ENCODE measurements at regions not wholly inside any gene's neighbourhood (a gene's known extent, or its start where the extent isn't known, plus 50 kb on each side); places are given as distances from the start of the nearest gene placed in this dataset.

- H3K27me3 Mint-ChIP-seq = peaks cover 10% of the 10 kb centered on the region
- no peak overlapping the region for H3K27ac Mint-ChIP-seq
- DNase-seq = no peak
- H3K9me3 Mint-ChIP-seq = peaks cover 10% of the 10 kb centered on the region
- H3K4me1 Mint-ChIP-seq = no peaks in the 10 kb centered on the region
- H3K36me3 Mint-ChIP-seq = peaks cover 1% of the 10 kb centered on the region
- H3K4me3 Mint-ChIP-seq = no peak overlapping the region
These were observed 217.0 kb downstream of the DLL1 start for GRCh38 chr6:170073846-170074245.

GRCh38 chr6:170072246-170072645 is 218.6 kb downstream of the DLL1 start:
- Mint-ChIP-seq H3K27me3 (peaks cover 10% of the 10 kb centered on the region), H3K27ac (no peak overlapping the region), H3K9me3 (peaks cover 10% of the 10 kb centered on the region), H3K4me1 (no peaks in the 10 kb centered on the region), H3K36me3 (peaks cover 1% of the 10 kb centered on the region), H3K4me3 (no peak overlapping the region)
- DNase-seq = no peak

- Mint-ChIP-seq H3K9me3 (peaks cover 10% of the 10 kb centered on the region), H3K36me3 (peaks cover 1% of the 10 kb centered on the region), H3K4me1 (no peaks in the 10 kb centered on the region), H3K27ac (no peak overlapping the region), H3K27me3 (peaks cover 10% of the 10 kb centered on the region), H3K4me3 (no peak overlapping the region)
- DNase-seq = no peak
These were observed 221.3 kb downstream of the DLL1 start for GRCh38 chr6:170069611-170070010.

GRCh38 chr6:170068496-170068895 is 222.4 kb downstream of the DLL1 start:
- DNase-seq = no peak
- peaks cover 10% of the 10 kb centered on the region for H3K9me3 Mint-ChIP-seq
- H3K4me3 Mint-ChIP-seq = no peak overlapping the region
- no peaks in the 10 kb centered on the region for H3K4me1 Mint-ChIP-seq
- peaks cover 1% of the 10 kb centered on the region for H3K36me3 Mint-ChIP-seq
- H3K27me3 Mint-ChIP-seq = peaks cover 10% of the 10 kb centered on the region
- H3K27ac Mint-ChIP-seq = no peak overlapping the region

GRCh38 chr6:170067923-170068360 is 222.9 kb downstream of the DLL1 start:
- H3K27ac Mint-ChIP-seq = no peak overlapping the region
- no peak for DNase-seq
- H3K36me3 Mint-ChIP-seq = peaks cover 1% of the 10 kb centered on the region
- H3K9me3 Mint-ChIP-seq = peaks cover 10% of the 10 kb centered on the region
- H3K27me3 Mint-ChIP-seq = peaks cover 10% of the 10 kb centered on the region
- no peaks in the 10 kb centered on the region for H3K4me1 Mint-ChIP-seq
- H3K4me3 Mint-ChIP-seq = no peak overlapping the region

GRCh38 chr6:170067181-170067641 is 223.7 kb downstream of the DLL1 start:
- no peak overlapping the region for H3K27ac Mint-ChIP-seq
- no peaks in the 10 kb centered on the region for H3K4me1 Mint-ChIP-seq
- H3K4me3 Mint-ChIP-seq = no peak overlapping the region
- H3K9me3 Mint-ChIP-seq = peaks cover 10% of the 10 kb centered on the region
- H3K36me3 Mint-ChIP-seq = peaks cover 1% of the 10 kb centered on the region
- H3K27me3 Mint-ChIP-seq = peaks cover 9% of the 10 kb centered on the region
- no peak for DNase-seq

GRCh38 chr6:170066679-170067078 is 224.2 kb downstream of the DLL1 start:
- no peak overlapping the region for H3K27ac Mint-ChIP-seq
- no peak overlapping the region for H3K4me3 Mint-ChIP-seq
- no peaks in the 10 kb centered on the region for H3K4me1 Mint-ChIP-seq
- peaks cover 1% of the 10 kb centered on the region for H3K36me3 Mint-ChIP-seq
- H3K27me3 Mint-ChIP-seq = peaks cover 6% of the 10 kb centered on the region
- no peak for DNase-seq
- H3K9me3 Mint-ChIP-seq = peaks cover 10% of the 10 kb centered on the region

- Mint-ChIP-seq H3K36me3 (no peaks in the 10 kb centered on the region), H3K27ac (no peak overlapping the region), H3K4me1 (no peaks in the 10 kb centered on the region), H3K4me3 (no peak overlapping the region), H3K9me3 (no peaks in the 10 kb centered on the region), H3K27me3 (no peaks in the 10 kb centered on the region)
- DNase-seq = no peak
These were observed 226.9 kb downstream of the DLL1 start for GRCh38 chr6:170063851-170064602.

GRCh38 chr6:170063431-170063830 is 227.4 kb downstream of the DLL1 start:
- H3K36me3 Mint-ChIP-seq = no peaks in the 10 kb centered on the region
- no peak for DNase-seq
- no peaks in the 10 kb centered on the region for H3K27me3 Mint-ChIP-seq
- H3K27ac Mint-ChIP-seq = no peak overlapping the region
- H3K4me1 Mint-ChIP-seq = no peaks in the 10 kb centered on the region
- no peaks in the 10 kb centered on the region for H3K9me3 Mint-ChIP-seq
- H3K4me3 Mint-ChIP-seq = no peak overlapping the region

GRCh38 chr6:170062915-170063241 is 228.0 kb downstream of the DLL1 start:
- Mint-ChIP-seq H3K27me3 (peaks cover under 1% of the 10 kb centered on the region), H3K4me3 (no peak overlapping the region), H3K9me3 (no peaks in the 10 kb centered on the region), H3K4me1 (no peaks in the 10 kb centered on the region), H3K36me3 (no peaks in the 10 kb centered on the region), H3K27ac (no peak overlapping the region)
- no peak for DNase-seq

GRCh38 chr6:170062209-170062914 is 228.5 kb downstream of the DLL1 start:
- no peak overlapping the region for H3K4me3 Mint-ChIP-seq
- no peaks in the 10 kb centered on the region for H3K9me3 Mint-ChIP-seq
- no peaks in the 10 kb centered on the region for H3K36me3 Mint-ChIP-seq
- no peak overlapping the region for H3K27ac Mint-ChIP-seq
- no peaks in the 10 kb centered on the region for H3K4me1 Mint-ChIP-seq
- peaks cover 3% of the 10 kb centered on the region for H3K27me3 Mint-ChIP-seq
- DNase-seq = no peak

GRCh38 chr6:170058878-170059485 is 231.9 kb downstream of the DLL1 start:
- H3K4me3 Mint-ChIP-seq = no peak overlapping the region
- H3K4me1 Mint-ChIP-seq = no peaks in the 10 kb centered on the region
- no peak overlapping the region for H3K27ac Mint-ChIP-seq
- H3K36me3 Mint-ChIP-seq = no peaks in the 10 kb centered on the region
- no peaks in the 10 kb centered on the region for H3K9me3 Mint-ChIP-seq
- DNase-seq = no peak
- H3K27me3 Mint-ChIP-seq = peaks cover 3% of the 10 kb centered on the region

GRCh38 chr6:170057961-170058877 is 232.7 kb downstream of the DLL1 start:
- no peaks in the 10 kb centered on the region for H3K36me3 Mint-ChIP-seq
- H3K27ac Mint-ChIP-seq = no peak overlapping the region
- DNase-seq = no peak
- no peak overlapping the region for H3K4me3 Mint-ChIP-seq
- no peaks in the 10 kb centered on the region for H3K9me3 Mint-ChIP-seq
- H3K4me1 Mint-ChIP-seq = no peaks in the 10 kb centered on the region
- H3K27me3 Mint-ChIP-seq = peaks cover 3% of the 10 kb centered on the region

- Mint-ChIP-seq H3K4me1 (no peaks in the 10 kb centered on the region), H3K27me3 (peaks cover 3% of the 10 kb centered on the region), H3K36me3 (no peaks in the 10 kb centered on the region), H3K4me3 (no peak overlapping the region), H3K27ac (no peak overlapping the region), H3K9me3 (no peaks in the 10 kb centered on the region)
- DNase-seq = no peak
These were observed 233.7 kb downstream of the DLL1 start for GRCh38 chr6:170057034-170057734.
